ENCODE measurements at regions not wholly inside any gene's neighbourhood (a gene's known extent, or its start where the extent isn't known, plus 50 kb on each side); places are given as distances from the start of the nearest gene placed in this dataset.

DNA sequence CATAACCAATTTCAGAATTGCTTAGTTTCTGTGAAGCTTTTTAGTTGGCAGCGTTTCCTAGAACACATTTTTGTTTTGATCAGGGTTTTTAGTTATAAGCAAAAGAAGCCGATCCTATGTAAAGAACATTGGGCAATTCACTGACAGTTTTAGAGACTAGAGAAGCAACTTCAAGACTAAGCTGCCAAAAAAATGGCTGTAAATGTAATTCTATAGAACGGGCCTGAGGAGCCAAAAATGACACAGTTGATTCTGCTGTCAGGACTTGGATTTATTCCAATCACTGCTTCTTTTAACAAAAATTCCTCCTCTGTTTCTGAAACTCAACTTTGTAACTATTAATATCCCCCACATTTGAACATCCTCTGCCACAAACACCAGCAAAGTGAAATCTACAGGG is 236.0 kb upstream of the EYS start:
- no peak for DNase-seq (ENCODE audit: low read depth in 1 of 2, low spot score in 2 of 2)
- Histone ChIP-seq H3K18ac (ENCODE audit: extremely low read depth, low read length) (no peak overlapping the region), H2BK20ac (ENCODE audit: low read length) (no peak overlapping the region), H4K91ac (replicated peaks; ENCODE audit: insufficient read length, low read length) (no peak overlapping the region), H2AK5ac (ENCODE audit: low read depth, low read length) (no peak overlapping the region), H3K79me2 (ENCODE audit: control insufficient read depth in 1 of 2, insufficient read depth in 2 of 2, low read length in 2 of 2) (no peaks in the 10 kb centered on the region), H3K27ac (ENCODE audit: low read depth, low read length) (no peak overlapping the region), H4K8ac (ENCODE audit: extremely low read depth, insufficient read depth, low read length) (no peak overlapping the region), H3K4me2 (ENCODE audit: insufficient read depth in 1 of 2, low read depth in 2 of 2, low read length in 2 of 2) (no peak overlapping the region), H2AFZ (ENCODE audit: low read length) (no peak overlapping the region), H2BK15ac (ENCODE audit: low read length) (no peak overlapping the region), H3K23ac (ENCODE audit: insufficient read length) (no peak overlapping the region), H3K4me3 (ENCODE audit: extremely low read depth in 1 of 4, insufficient read depth in 2 of 4, low read depth in 3 of 4, low read length in 4 of 4) (no peak overlapping the region), H3K9ac (replicated peaks in 1 of 4; ENCODE audit: extremely low read depth in 1 of 4, low read depth in 3 of 4, low read length in 3 of 4) (no peak overlapping the region), H3K4me1 (replicated peaks in 1 of 4; ENCODE audit: control insufficient read depth in 3 of 4, insufficient read depth in 4 of 4, low read length in 3 of 4) (no peaks in the 10 kb centered on the region), H4K5ac (ENCODE audit: insufficient read length, low read depth, low read length) (no peak overlapping the region), H2BK5ac (ENCODE audit: low read depth, low read length) (no peak overlapping the region), H3K4ac (replicated peaks; ENCODE audit: insufficient read length, low read depth, low read length) (no peak overlapping the region), H3K27me3 (replicated peaks in 1 of 4; ENCODE audit: control insufficient read depth in 3 of 4, extremely low read depth in 1 of 4, insufficient read depth in 3 of 4, low read length in 3 of 4) (no peaks in the 10 kb centered on the region), H2BK120ac (replicated peaks; ENCODE audit: low read depth, low read length) (no peak overlapping the region), H3K56ac (replicated peaks; ENCODE audit: insufficient read length, low read depth, low read length) (no peak overlapping the region), H3K79me1 (ENCODE audit: low read depth, low read length) (no peaks in the 10 kb centered on the region), H4K20me1 (replicated peaks in 1 of 2; ENCODE audit: control insufficient read depth in 1 of 2, insufficient read depth in 2 of 2, low read length in 2 of 2) (no peaks in the 10 kb centered on the region), H3K36me3 (ENCODE audit: control insufficient read depth in 2 of 4, insufficient read depth in 4 of 4, low read length in 3 of 4) (no peaks in the 10 kb centered on the region), H3K14ac (ENCODE audit: insufficient read length) (no peak overlapping the region), H2BK12ac (ENCODE audit: low read depth, low read length) (no peak overlapping the region), H3K23me2 (ENCODE audit: low read depth, low read length) (no peaks in the 10 kb centered on the region), H3K9me3 (ENCODE audit: insufficient read depth in 2 of 2, low read depth in 1 of 2, low read length in 1 of 2) (no peaks in the 10 kb centered on the region)
- ChIA-PET POLR2A (ENCODE audit: partially characterized antibody) (no interaction called here), CTCF (ENCODE audit: partially characterized antibody) (no interaction called here)
- WGBS, 2 experiments (ENCODE audit: extremely low coverage in 1 of 2, insufficient coverage in 1 of 2, insufficient read length in 1 of 2, insufficient replicate concordance in 2 of 2, low coverage in 1 of 2, low lambda C conversion rate in 2 of 2, missing lambda C conversion rate in 1 of 2), result 95% methylated on average over 3 of the region's 3 CpGs; no CpG with 5 or more reads in 1 of the 2 experiments
- FAIRE-seq, result no peak
- TF ChIP-seq USF2 (IDR thresholded peaks at IDR 0.05; ENCODE audit: low read length) (no peak), CHD1 (IDR thresholded peaks at IDR 0.05; ENCODE audit: low read depth, low read length) (no peak), RXRA (IDR thresholded peaks at IDR 0.05; ENCODE audit: insufficient read depth, low read depth, low read length) (no peak), MAFK (IDR thresholded peaks at IDR 0.05; ENCODE audit: low read depth, low read length) (no peak), JUND (IDR thresholded peaks at IDR 0.05; ENCODE audit: low read length) (no peak), RBBP5 (IDR thresholded peaks at IDR 0.05; ENCODE audit: borderline replicate concordance, low read depth, low read length) (no peak), POU5F1 (IDR thresholded peaks at IDR 0.05; ENCODE audit: low read depth, low read length) (no peak), SP4 (IDR thresholded peaks at IDR 0.05; ENCODE audit: low read length) (no peak), SRF (IDR thresholded peaks at IDR 0.05; ENCODE audit: low read depth, low read length) (no peak), ATF2 (IDR thresholded peaks at IDR 0.05; ENCODE audit: low read length) (no peak)

Measured in H1 (cell line).